WERI-Rb-1 (cell line): ENCODE measurements at regions not wholly inside any gene's neighbourhood (a gene's known extent, or its start where the extent isn't known, plus 50 kb on each side); places are given as distances from the start of the nearest gene placed in this dataset.

Experiments used
- DNase-seq: peaks from one replicate; pipeline ENCODE4 v3.0.0-alpha.2; 2020
- H3K27ac ChIP-seq: fragments of 250-450 bp; sonication (Bioruptor Pico); 2 replicates; pipeline ENCODE4 v1.5.1; 2020; ENCODE audit warnings: mild to moderate bottlenecking, moderate library complexity
- H3K27me3 ChIP-seq: fragments of 250-450 bp; sonication (Bioruptor Pico); 2 replicates; pipeline ENCODE4 v1.5.1; 2021; ENCODE audit warnings: mild to moderate bottlenecking, low read depth, moderate library complexity; ENCODE audit not compliant: insufficient read depth, severe bottlenecking
- H3K36me3 ChIP-seq: fragments of 250-450 bp; sonication (Bioruptor Pico); 2 replicates; pipeline ENCODE4 v1.5.1; 2020; ENCODE audit warnings: mild to moderate bottlenecking, moderate library complexity
- H3K4me3 ChIP-seq: 2 replicates; pipeline ENCODE4 v1.5.1; 2011; ENCODE audit warnings: low read depth, mild to moderate bottlenecking, control low read depth, low read length
- H3K9me3 ChIP-seq: fragments of 250-450 bp; sonication (Bioruptor Pico); 2 replicates; pipeline ENCODE4 v1.5.1; 2021; ENCODE audit warnings: mild to moderate bottlenecking, moderate library complexity; ENCODE audit not compliant: severe bottlenecking
- CTCF ChIP-seq: IDR thresholded peaks from 2 replicates; pipeline ENCODE4 v1.5.1; 2011; ENCODE audit warnings: low read depth, mild to moderate bottlenecking, control low read depth, inconsistent platforms, low read length

DNA sequence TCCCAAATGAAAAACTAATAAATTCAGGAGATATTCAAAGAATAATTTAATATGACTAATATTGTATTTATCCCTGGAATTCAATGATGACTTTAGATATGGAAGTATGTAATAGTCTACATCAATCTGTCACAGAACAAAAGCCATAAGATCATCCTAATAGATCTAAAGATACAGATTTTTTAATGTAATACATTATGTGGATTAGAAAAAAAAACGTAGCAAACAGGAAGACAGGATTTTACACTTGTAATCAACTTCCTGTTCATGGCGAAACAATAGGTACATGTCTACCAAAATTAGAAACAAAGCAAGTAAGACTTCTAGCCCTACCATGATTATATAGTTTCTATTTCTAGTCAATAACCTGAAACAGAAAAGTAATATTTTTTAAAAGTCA is 192.2 kb downstream of the TTC32 start:
- no peak for DNase-seq
- H3K27me3 ChIP-seq = peaks cover 75% of the 10 kb centered on the region
- H3K36me3 ChIP-seq = no peaks in the 10 kb centered on the region
- no peak for TF ChIP-seq CTCF
- no peak overlapping the region for H3K27ac ChIP-seq
- no peaks in the 10 kb centered on the region for H3K9me3 ChIP-seq
- no peak overlapping the region for H3K4me3 ChIP-seq

- no peaks in the 10 kb centered on the region for H3K9me3 ChIP-seq
- H3K36me3 ChIP-seq = no peaks in the 10 kb centered on the region
- no peak for DNase-seq
- no peak overlapping the region for H3K27ac ChIP-seq
- no peak for TF ChIP-seq CTCF
- peaks cover 71% of the 10 kb centered on the region for H3K27me3 ChIP-seq
- no peak overlapping the region for H3K4me3 ChIP-seq
Measured at GRCh38 chr2:19708776-19709175, 193.0 kb downstream of the TTC32 start.

- Histone ChIP-seq H3K27me3 (peaks cover 67% of the 10 kb centered on the region), H3K4me3 (no peak overlapping the region), H3K9me3 (peaks cover 2% of the 10 kb centered on the region), H3K36me3 (no peaks in the 10 kb centered on the region), H3K27ac (no peak overlapping the region)
- no peak for DNase-seq
- TF ChIP-seq CTCF = no peak
Measured at GRCh38 chr2:19706332-19706731, 195.5 kb downstream of the TTC32 start.

- H3K27me3 ChIP-seq = peaks cover 82% of the 10 kb centered on the region
- H3K4me3 ChIP-seq = no peak overlapping the region
- peaks cover 2% of the 10 kb centered on the region for H3K9me3 ChIP-seq
- H3K27ac ChIP-seq = no peak overlapping the region
- no peak for DNase-seq
- no peaks in the 10 kb centered on the region for H3K36me3 ChIP-seq
- TF ChIP-seq CTCF = no peak
Measured at GRCh38 chr2:19702267-19702666, 199.5 kb downstream of the TTC32 start.

GRCh38 chr2:19700861-19701585 is 200.8 kb downstream of the TTC32 start:
- Histone ChIP-seq H3K36me3 (no peaks in the 10 kb centered on the region), H3K9me3 (peaks cover 2% of the 10 kb centered on the region), H3K27ac (no peak overlapping the region), H3K27me3 (peaks cover 76% of the 10 kb centered on the region), H3K4me3 (no peak overlapping the region)
- TF ChIP-seq CTCF = no peak
- peak; percentile 22 for DNase-seq

- H3K36me3 ChIP-seq = no peaks in the 10 kb centered on the region
- peaks cover 2% of the 10 kb centered on the region for H3K9me3 ChIP-seq
- DNase-seq = no peak
- H3K27me3 ChIP-seq = peaks cover 70% of the 10 kb centered on the region
- H3K27ac ChIP-seq = no peak overlapping the region
- H3K4me3 ChIP-seq = no peak overlapping the region
- TF ChIP-seq CTCF = no peak
Measured at GRCh38 chr2:19697131-19697530, 204.7 kb downstream of the TTC32 start.
